ENCODE measurements at regions not wholly inside any gene's neighbourhood (a gene's known extent, or its start where the extent isn't known, plus 50 kb on each side); places are given as distances from the start of the nearest gene placed in this dataset.

- TF ChIP-seq, protein P1, sequence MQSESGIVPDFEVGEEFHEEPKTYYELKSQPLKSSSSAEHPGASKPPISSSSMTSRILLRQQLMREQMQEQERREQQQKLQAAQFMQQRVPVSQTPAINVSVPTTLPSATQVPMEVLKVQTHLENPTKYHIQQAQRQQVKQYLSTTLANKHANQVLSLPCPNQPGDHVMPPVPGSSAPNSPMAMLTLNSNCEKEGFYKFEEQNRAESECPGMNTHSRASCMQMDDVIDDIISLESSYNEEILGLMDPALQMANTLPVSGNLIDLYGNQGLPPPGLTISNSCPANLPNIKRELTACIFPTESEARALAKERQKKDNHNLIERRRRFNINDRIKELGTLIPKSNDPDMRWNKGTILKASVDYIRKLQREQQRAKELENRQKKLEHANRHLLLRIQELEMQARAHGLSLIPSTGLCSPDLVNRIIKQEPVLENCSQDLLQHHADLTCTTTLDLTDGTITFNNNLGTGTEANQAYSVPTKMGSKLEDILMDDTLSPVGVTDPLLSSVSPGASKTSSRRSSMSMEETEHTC (IDR thresholded peaks at IDR 0.05): no peak
- TF ChIP-seq BCOR (IDR thresholded peaks at IDR 0.05) (no peak), ETV6 (IDR thresholded peaks at IDR 0.05; ENCODE audit: borderline replicate concordance in 1 of 2, low read depth in 2 of 2, low read length in 1 of 2) (no peak), ETV6 (CRISPR knock-in tag; IDR thresholded peaks at IDR 0.05; ENCODE audit: borderline replicate concordance) (no peak)
These were observed 1138.2 kb downstream of the TAF11L14 start for GRCh38 chr5:18772475-18772874.
